H7 (cell line): ENCODE measurements at regions not wholly inside any gene's neighbourhood (a gene's known extent, or its start where the extent isn't known, plus 50 kb on each side); places are given as distances from the start of the nearest gene placed in this dataset.

Source experiments
- DNase-seq: peaks from one replicate; pipeline ENCODE4 v3.0.0; 2012
- H3K27me3 ChIP-seq: 2 replicates; pipeline ENCODE4 v1.6.0; 2011; ENCODE audit warnings: mild to moderate bottlenecking, low read length; ENCODE audit not compliant: control insufficient read depth, insufficient read depth
- H3K36me3 ChIP-seq: replicated peaks from 2 replicates; pipeline ENCODE4 v1.5.1; 2011; ENCODE audit warnings: low read length; ENCODE audit not compliant: control insufficient read depth, insufficient read depth
- H3K4me3 ChIP-seq: 2 replicates; pipeline ENCODE4 v1.5.1; 2011; ENCODE audit warnings: low read depth, mild to moderate bottlenecking, control low read depth, low read length, moderate library complexity; ENCODE audit not compliant: insufficient read depth

GRCh38 chr4:124965497-124965891 is 253.0 kb upstream of the ANKRD50 start:
- H3K4me3 ChIP-seq: no peak overlapping the region
- H3K36me3 ChIP-seq: no peaks in the 10 kb centered on the region; the same call in 1 of the 2 replicates
- H3K27me3 ChIP-seq: no peaks in the 10 kb centered on the region
- no peak for DNase-seq

GRCh38 chr4:124964852-124965496 is 252.4 kb upstream of the ANKRD50 start:
- no peaks in the 10 kb centered on the region; the same call in 1 of the 2 replicates for H3K36me3 ChIP-seq
- H3K4me3 ChIP-seq: no peak overlapping the region
- H3K27me3 ChIP-seq: no peaks in the 10 kb centered on the region

GRCh38 chr4:124964251-124964650 is 251.7 kb upstream of the ANKRD50 start:
- no peak overlapping the region for H3K4me3 ChIP-seq
- DNase-seq: no peak
- no peaks in the 10 kb centered on the region; the same call in 1 of the 2 replicates for H3K36me3 ChIP-seq
- no peaks in the 10 kb centered on the region for H3K27me3 ChIP-seq

More at GRCh38 chr4:124964852-124965496, 252.4 kb upstream of the ANKRD50 start:
- DNase-seq: no peak

GRCh38 chr4:124961138-124961750 is 248.7 kb upstream of the ANKRD50 start:
- H3K27me3 ChIP-seq: no peaks in the 10 kb centered on the region
- no peaks in the 10 kb centered on the region; the same call in 1 of the 2 replicates for H3K36me3 ChIP-seq
- no peak overlapping the region for H3K4me3 ChIP-seq
- DNase-seq: no peak

- Histone ChIP-seq H3K36me3 (no peaks in the 10 kb centered on the region; the same call in 1 of the 2 replicates), H3K4me3 (no peak overlapping the region), H3K27me3 (no peaks in the 10 kb centered on the region)
- DNase-seq: no peak
Observed at GRCh38 chr4:124958847-124959246, 246.3 kb upstream of the ANKRD50 start.

GRCh38 chr4:124955476-124955875 is 242.9 kb upstream of the ANKRD50 start:
- Histone ChIP-seq H3K4me3 (no peak overlapping the region), H3K27me3 (no peaks in the 10 kb centered on the region), H3K36me3 (no peaks in the 10 kb centered on the region)
- no peak for DNase-seq

- Histone ChIP-seq H3K4me3 (no peak overlapping the region), H3K27me3 (no peaks in the 10 kb centered on the region), H3K36me3 (no peaks in the 10 kb centered on the region)
- no peak for DNase-seq
Observed at GRCh38 chr4:124954046-124954445, 241.5 kb upstream of the ANKRD50 start.

DNA sequence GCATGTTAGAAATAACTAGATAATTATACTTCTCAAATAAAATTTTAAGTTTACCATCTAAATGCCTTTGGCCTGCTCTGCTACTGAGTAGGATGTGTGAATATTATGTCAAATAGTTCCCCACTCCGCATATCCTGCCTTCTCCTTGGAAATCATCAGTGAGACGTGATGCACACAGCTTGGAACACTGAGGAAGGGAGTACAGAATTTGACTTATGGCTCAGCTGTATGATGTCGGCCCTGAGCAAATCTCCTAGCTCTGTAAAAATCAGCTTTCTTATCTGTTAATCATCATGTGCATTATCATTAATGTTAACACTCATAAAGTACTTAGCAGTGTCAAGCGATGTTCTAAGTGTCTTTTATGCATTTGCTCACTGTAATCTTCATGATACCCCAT is 241.0 kb upstream of the ANKRD50 start:
- Histone ChIP-seq H3K36me3 (no peaks in the 10 kb centered on the region), H3K27me3 (no peaks in the 10 kb centered on the region), H3K4me3 (no peak overlapping the region)
- no peak for DNase-seq

DNA sequence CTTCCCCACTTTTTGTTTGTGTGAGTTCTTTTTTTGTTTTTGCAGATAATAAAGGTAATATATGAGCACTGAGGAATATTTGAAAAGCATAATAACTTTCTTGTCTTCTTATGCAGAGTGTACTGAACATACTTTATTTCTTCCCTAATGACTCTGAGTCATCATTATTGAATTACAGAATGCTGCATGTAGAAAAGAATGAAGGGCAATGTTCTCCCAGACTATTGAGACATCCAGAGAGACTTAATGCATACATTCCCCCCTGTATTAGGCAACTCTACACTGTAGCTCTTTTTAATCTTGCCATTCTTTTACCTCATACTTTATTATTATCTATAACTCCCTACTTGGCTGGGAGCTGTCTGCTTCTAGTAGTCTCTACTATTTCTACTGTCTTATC is 240.5 kb upstream of the ANKRD50 start:
- no peak for DNase-seq
- no peak overlapping the region for H3K4me3 ChIP-seq
- H3K36me3 ChIP-seq: no peaks in the 10 kb centered on the region
- no peaks in the 10 kb centered on the region for H3K27me3 ChIP-seq

DNA sequence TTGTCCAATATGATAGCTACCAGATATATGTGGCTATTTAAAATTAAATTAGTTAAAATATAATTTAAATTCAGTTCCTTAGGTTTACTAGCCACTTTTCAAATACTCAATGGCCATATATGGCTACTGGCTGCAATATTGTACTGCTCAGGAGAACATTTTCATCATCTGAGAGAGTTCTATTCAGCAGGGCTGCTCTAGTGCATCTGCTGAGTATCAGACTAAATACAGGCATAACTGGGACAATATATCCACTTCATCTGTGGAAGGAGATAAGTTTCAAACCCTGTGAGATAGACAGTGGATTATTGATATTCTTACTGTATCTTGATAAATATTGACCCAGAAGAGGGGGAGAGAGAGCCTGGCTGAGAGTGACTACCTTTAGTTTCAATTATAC is 240.1 kb upstream of the ANKRD50 start:
- H3K36me3 ChIP-seq: no peaks in the 10 kb centered on the region
- no peak overlapping the region for H3K4me3 ChIP-seq
- DNase-seq: no peak
- no peaks in the 10 kb centered on the region for H3K27me3 ChIP-seq

- Histone ChIP-seq H3K27me3 (no peaks in the 10 kb centered on the region), H3K4me3 (no peak overlapping the region), H3K36me3 (no peaks in the 10 kb centered on the region)
- DNase-seq: no peak
Observed at GRCh38 chr4:124948976-124949597, 236.6 kb upstream of the ANKRD50 start.

- Histone ChIP-seq H3K27me3 (no peaks in the 10 kb centered on the region), H3K36me3 (no peaks in the 10 kb centered on the region), H3K4me3 (no peak overlapping the region)
- DNase-seq: no peak
Observed at GRCh38 chr4:124947622-124948265, 235.2 kb upstream of the ANKRD50 start.

GRCh38 chr4:124946696-124947095 is 234.2 kb upstream of the ANKRD50 start:
- no peak for DNase-seq
- Histone ChIP-seq H3K36me3 (no peaks in the 10 kb centered on the region), H3K27me3 (no peaks in the 10 kb centered on the region), H3K4me3 (no peak overlapping the region)

DNA sequence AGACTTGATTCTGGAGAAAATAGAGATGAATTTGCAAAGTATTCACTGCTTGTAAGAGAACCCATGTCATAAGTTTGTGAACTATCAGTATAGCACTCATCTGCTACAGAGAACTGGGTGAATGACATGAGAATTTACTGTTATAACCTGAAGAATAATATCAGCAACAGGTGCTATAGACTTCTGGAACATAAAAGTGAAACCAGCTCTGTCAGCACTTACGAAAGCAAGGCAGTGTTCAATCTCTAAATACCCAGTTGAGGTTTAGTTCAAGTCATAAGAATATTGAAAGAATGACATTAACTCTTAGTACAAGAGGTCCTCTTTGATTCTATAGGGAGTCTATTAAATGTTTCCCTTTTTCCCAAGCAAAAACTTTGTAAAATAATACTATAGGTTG is 232.9 kb upstream of the ANKRD50 start:
- H3K27me3 ChIP-seq: no peaks in the 10 kb centered on the region
- no peaks in the 10 kb centered on the region for H3K36me3 ChIP-seq
- no peak overlapping the region for H3K4me3 ChIP-seq
- no peak for DNase-seq

DNA sequence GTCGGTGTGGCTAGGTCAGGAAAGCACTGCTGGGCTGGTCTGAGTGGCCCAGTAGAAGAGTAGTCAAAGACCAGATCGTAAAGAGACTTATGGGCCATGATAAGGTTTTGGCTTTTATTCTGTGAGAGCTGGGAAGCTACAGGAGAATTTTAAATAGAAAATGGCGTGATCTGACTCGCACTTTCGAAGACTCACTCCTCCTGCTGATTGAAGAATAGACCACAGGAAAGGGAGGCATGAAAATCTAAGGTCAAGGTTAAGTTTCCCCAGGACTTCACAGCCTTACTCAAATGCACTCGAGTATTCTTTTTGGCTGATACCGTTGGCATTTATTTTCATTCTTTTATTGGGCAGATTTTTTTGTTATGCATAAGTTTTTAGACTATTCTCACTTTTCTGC is 231.4 kb upstream of the ANKRD50 start:
- no peak overlapping the region for H3K4me3 ChIP-seq
- no peaks in the 10 kb centered on the region for H3K36me3 ChIP-seq
- DNase-seq: no peak
- no peaks in the 10 kb centered on the region for H3K27me3 ChIP-seq
